ENCODE measurements at regions not wholly inside any gene's neighbourhood (a gene's known extent, or its start where the extent isn't known, plus 50 kb on each side); places are given as distances from the start of the nearest gene placed in this dataset.

GRCh38 chr21:19540287-19540686 lies 1136.7 kb upstream of the TMPRSS15 start (continued):
- TF ChIP-seq ZNF609 (CRISPR knock-in tag; IDR thresholded peaks at IDR 0.05; ENCODE audit: borderline replicate concordance) (no peak), ARID1B (IDR thresholded peaks at IDR 0.05) (peak; percentile 47), CBFA2T3 (IDR thresholded peaks at IDR 0.05) (peak; percentile 58; the same call in 1 of the 2 replicates), BMI1 (IDR thresholded peaks at IDR 0.05; ENCODE audit: low read length) (no peak), ZNF75A (CRISPR knock-in tag; IDR thresholded peaks at IDR 0.05) (no peak), TAL1 (IDR thresholded peaks at IDR 0.05) (peak; percentile 48; the same call in 1 of the 2 replicates), ZNF436 (CRISPR knock-in tag; IDR thresholded peaks at IDR 0.05) (no peak), NFE2 (IDR thresholded peaks at IDR 0.05; ENCODE audit: low read depth) (peak; percentile 4; the same call in 1 of the 2 replicates), RHOXF2B (CRISPR knock-in tag; conservative IDR thresholded peaks at IDR 0.05) (no peak), HES1 (IDR thresholded peaks at IDR 0.05; ENCODE audit: low read depth) (no peak), TRIM24 (IDR thresholded peaks at IDR 0.05) (peak in 1 of 2 experiments; percentile 25; a peak in 1 of 4 replicates), CBFA2T2 (conservative IDR thresholded peaks at IDR 0.05) (0 out of 2 replicates have a peak, but pooled peaks have one; percentile 26), TBL1XR1 (IDR thresholded peaks at IDR 0.05; ENCODE audit: low read length in 2 of 2) (no peak), MCM5 (IDR thresholded peaks at IDR 0.05; ENCODE audit: low read depth) (no peak), CEBPZ (IDR thresholded peaks at IDR 0.05; ENCODE audit: borderline replicate concordance, low read depth, low read length) (no peak), GABPA (tag; conservative IDR thresholded peaks at IDR 0.05; ENCODE audit: low read depth) (peak; percentile 30; the same call in 1 of the 2 replicates)

All from K562 (cell line).